HG03039 (cell line): ENCODE measurements at regions not wholly inside any gene's neighbourhood (a gene's known extent, or its start where the extent isn't known, plus 50 kb on each side); places are given as distances from the start of the nearest gene placed in this dataset.

Experiments used
- ATAC-seq: cut with Tn5 transposase; IDR thresholded peaks from one replicate; pipeline ENCODE4 v1.9.1; 2021; ENCODE audit warnings: mild to moderate bottlenecking, moderate library complexity; ENCODE audit not compliant: unreplicated experiment

DNA sequence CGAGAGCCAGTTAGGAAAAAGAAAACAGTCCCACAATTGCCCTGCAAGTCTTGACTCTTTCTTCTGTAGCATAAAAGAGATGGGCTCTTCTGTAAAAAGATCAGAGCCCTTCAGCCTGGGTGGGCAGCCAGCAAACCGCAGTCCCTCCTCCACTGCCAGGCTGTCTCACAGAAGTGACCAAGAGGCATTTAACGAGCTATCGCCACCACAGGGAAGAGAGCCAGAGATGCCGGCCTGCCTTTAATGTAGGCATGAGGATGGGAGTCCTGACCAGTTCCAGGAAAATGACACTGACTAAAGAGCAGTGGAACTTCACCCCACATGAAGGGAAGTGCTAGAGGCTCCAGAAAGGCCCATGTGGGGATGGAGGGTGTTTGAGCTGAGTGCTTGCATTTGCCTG, 264.6 kb downstream of the NDUFS4 start:
- ATAC-seq: no peak

DNA sequence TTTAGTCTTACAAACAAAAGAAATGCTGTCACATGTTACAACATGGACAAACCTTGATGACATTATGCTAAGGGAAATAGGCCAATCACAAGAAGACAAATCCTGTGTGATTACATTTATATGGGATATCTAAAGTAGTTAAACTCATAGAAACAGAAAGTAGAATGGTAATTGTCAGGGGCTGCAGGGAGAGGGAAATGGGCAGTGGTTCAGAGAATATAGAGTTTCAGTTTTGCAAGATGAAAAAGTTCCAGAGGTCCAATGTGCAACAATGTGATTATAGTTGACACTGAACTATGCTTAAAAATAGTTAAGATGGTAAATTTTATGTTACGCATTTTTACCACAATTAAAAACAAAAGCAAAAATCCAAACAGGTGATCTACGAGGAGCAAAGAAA, 265.5 kb downstream of the NDUFS4 start:
- ATAC-seq: no peak

DNA sequence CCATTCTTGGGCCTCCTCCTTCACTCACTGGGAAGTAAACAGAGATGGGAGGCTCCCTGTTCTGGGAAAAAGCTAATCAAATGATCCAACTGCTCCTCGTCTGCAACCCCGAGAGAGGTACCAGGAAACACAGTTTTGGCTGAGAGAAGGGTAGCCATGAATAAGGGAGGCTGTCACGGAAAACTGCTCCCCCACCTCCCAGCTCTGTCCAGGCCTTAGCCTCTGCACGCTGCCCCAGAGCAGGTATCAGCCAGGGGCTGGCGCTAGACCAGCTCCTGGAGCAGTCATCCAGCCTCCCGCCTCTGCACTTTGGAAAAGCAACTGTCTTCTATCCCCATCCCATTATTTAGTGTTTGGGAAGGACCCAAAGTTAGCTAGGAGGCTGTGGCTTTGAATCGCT, 266.1 kb downstream of the NDUFS4 start:
- no peak for ATAC-seq

DNA sequence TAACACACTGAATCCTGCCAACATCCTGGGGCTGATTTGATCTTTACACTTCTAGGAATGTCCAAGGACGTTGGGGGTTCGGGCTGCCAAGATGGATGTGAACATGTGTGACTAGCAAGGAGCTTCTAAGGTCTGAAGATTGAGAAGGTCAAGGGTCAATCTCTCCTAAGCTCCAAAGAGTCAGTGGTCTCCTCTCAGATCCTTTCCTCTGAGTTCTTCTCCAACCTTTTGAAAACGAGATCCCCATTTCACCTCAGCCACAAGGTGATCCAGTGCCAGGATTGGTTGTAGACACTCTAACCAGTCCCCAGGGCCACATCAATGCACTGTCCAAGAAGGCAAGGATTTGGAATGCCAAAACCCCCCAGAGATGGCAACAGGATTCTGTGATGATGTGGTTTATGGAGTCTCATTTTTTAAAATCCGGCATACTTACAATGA, 266.8 kb downstream of the NDUFS4 start:
- ATAC-seq: no peak

DNA sequence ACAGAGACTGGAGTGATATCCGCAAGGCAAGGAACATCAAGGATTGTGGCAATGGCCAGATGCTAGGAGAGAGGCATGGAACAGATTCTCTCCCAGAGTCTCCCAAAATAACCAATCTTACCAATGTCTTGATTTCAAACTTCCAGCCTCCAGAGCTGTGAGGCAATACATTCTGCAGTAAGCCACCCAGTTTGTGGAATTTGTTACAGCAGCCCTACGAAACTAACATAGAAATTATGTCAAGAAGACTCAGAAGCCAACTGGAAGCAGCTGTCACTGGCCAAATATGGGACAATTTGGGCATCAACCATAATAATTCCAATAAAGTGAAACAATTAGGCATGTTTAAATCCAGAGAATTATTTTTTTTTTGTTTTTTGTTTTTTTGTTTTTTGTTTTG, 271.1 kb downstream of the NDUFS4 start:
- no peak for ATAC-seq
